Upper lobe of right lung (tissue), 1 donor: ENCODE measurements at regions not wholly inside any gene's neighbourhood (a gene's known extent, or its start where the extent isn't known, plus 50 kb on each side); places are given as distances from the start of the nearest gene placed in this dataset.
A peak's percentile ranks its signal among the peaks of the same experiment; 100 is the strongest.

Experiments used
- ATAC-seq: fragments of 200-7000 bp; cut with Tn5 transposase; one replicate; pipeline ENCODE4 v1.9.1; 2020; ENCODE audit warnings: mild to moderate bottlenecking, moderate library complexity
- DNase-seq: peaks from one replicate; pipeline ENCODE4 v3.0.0-alpha.2; 2020
- H3K27ac ChIP-seq: fragments of 200-600 bp; one replicate; pipeline ENCODE4 v1.8.0; 2022
- H3K27me3 ChIP-seq: fragments of 200-600 bp; one replicate; pipeline ENCODE4 v1.8.0; 2022; ENCODE audit warnings: mild to moderate bottlenecking
- H3K36me3 ChIP-seq: fragments of 200-600 bp; one replicate; pipeline ENCODE4 v1.8.0; 2022
- H3K4me1 ChIP-seq: fragments of 200-600 bp; one replicate; pipeline ENCODE4 v1.8.0; 2022
- H3K4me3 ChIP-seq: fragments of 200-600 bp; one replicate; pipeline ENCODE4 v1.8.0; 2022; ENCODE audit warnings: mild to moderate bottlenecking
- H3K9me3 ChIP-seq: fragments of 200-600 bp; one replicate; pipeline ENCODE4 v1.8.0; 2022
- intact Hi-C: fragments of 100-400 bp; cut with DNase I; formaldehyde crosslinking; loops from one replicate; pipeline ENCODE4 v1.11.0; 2022
- TF ChIP-seq, protein P1 (sequence below): fragments of 200-600 bp; IDR thresholded peaks from one replicate; pipeline ENCODE4 v1.8.0; 2022; ENCODE audit warnings: antibody characterized with exemption
- donor health status: DM: no; HTN: yes; CAD: no; lungs with severe emphysema.

DNA sequence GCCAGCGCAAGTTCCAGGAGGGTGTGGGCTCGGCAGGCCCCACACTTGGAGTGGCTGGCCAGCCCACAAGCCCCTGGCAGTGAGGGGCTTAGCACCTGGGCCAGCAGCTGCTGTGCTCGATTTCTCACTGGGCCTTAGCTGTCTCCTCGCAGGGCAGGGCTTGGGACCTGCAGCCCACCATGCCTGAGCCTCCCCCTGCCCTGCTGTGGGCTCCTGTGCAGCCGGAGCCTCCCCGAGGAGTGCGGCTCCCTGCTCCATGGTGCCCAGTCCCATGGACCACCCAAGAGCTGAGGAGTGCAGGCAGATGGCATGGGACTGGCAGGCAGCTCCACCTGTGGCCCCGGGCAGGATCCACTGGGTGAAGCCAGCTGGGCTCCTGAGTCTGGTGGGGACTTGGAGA lies 139.2 kb upstream of the CXCL13 start:
- Histone ChIP-seq H3K4me3 (no peak overlapping the region), H3K27me3 (no peaks in the 10 kb centered on the region), H3K27ac (no peak overlapping the region), H3K36me3 (no peaks in the 10 kb centered on the region), H3K4me1 (no peaks in the 10 kb centered on the region), H3K9me3 (no peaks in the 10 kb centered on the region)
- no peak for ATAC-seq
- TF ChIP-seq, protein P1, sequence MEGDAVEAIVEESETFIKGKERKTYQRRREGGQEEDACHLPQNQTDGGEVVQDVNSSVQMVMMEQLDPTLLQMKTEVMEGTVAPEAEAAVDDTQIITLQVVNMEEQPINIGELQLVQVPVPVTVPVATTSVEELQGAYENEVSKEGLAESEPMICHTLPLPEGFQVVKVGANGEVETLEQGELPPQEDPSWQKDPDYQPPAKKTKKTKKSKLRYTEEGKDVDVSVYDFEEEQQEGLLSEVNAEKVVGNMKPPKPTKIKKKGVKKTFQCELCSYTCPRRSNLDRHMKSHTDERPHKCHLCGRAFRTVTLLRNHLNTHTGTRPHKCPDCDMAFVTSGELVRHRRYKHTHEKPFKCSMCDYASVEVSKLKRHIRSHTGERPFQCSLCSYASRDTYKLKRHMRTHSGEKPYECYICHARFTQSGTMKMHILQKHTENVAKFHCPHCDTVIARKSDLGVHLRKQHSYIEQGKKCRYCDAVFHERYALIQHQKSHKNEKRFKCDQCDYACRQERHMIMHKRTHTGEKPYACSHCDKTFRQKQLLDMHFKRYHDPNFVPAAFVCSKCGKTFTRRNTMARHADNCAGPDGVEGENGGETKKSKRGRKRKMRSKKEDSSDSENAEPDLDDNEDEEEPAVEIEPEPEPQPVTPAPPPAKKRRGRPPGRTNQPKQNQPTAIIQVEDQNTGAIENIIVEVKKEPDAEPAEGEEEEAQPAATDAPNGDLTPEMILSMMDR, result no peak
- intact Hi-C loops, result no loop called here
- no peak for DNase-seq

DNA sequence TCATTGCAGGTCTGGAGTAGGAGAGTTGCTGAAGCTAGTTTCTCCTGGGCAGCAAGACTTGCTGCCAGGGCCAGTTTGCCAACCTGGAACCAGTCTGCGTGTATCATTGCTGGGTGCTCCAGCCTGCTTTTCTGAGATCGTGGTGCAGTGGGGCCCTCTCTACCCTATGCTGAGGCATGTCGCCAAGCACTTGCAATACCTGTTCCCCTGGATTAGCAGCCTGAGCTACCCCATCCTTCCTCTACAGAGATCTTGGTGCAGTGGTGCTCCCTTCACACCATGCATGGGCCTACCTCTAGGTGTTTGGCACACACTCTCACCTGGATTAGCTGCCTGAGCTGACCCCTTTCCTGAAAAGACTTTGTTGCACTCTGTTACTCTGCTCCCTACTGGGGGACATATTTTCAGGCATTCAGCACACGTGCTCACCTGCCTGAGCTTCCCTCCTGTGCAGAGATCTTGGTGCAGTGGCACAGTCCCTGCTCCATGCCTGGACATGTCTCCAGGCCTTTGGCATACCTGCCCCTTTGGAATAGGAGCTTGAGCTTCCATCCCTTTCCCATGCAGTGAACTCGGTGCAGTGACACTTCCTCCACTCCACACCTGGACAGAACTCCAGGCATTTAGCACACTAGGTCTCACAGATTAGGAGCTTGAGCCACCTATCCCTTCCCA lies 133.7 kb upstream of the CXCL13 start:
- ATAC-seq, result peak; percentile 19
- no peaks in the 10 kb centered on the region for H3K27me3 ChIP-seq
- no peaks in the 10 kb centered on the region for H3K9me3 ChIP-seq
- H3K36me3 ChIP-seq, result no peaks in the 10 kb centered on the region
- H3K4me1 ChIP-seq, result no peaks in the 10 kb centered on the region
- no peak overlapping the region for H3K4me3 ChIP-seq
- TF ChIP-seq, protein P1, result no peak
- no peak overlapping the region for H3K27ac ChIP-seq
- DNase-seq, result no peak
- intact Hi-C loops, result no loop called here

DNA sequence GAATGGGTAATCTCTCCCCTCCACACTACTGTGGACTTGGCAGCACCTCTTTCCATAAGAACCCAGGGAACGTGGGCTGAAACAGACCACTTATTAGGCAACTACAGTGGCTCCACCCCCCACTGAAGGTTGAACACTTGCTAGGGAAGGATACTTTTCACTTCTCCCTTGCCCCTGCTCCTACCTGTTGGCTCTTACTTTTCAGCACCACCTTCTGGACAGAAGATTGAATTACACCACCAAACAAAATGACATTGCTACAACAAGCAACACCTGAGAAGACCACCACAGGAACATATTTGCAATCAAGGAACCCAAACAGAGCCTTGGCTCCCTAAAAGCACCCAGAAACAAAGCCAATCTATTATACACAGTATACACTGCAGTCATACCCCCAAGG lies 132.1 kb upstream of the CXCL13 start:
- DNase-seq (no peak), ATAC-seq (peak; percentile 24)

DNA sequence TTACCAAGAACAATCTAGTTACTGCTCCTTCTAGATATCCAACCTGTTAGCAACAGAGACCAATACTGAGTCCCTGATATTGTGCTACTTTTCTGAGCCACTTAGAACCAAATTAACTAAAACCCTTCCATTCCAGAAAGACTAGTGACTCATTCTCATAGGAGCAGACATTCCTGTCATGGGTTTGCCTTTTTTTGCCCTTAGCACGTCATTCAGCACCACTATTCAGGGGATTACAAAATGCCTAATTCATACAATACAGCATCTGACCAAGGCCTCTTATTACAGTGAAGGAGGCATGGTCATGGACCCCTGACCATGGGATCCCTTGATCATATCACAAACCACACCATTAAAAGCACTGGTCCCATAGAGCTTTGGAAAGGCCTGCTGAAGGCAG lies 123.8 kb upstream of the CXCL13 start:
- ATAC-seq, result no peak

More for the DNA sequence above, 132.1 kb upstream of the CXCL13 start:
- Histone ChIP-seq H3K27me3 (no peaks in the 10 kb centered on the region), H3K4me1 (no peaks in the 10 kb centered on the region), H3K9me3 (no peaks in the 10 kb centered on the region), H3K27ac (no peak overlapping the region), H3K4me3 (no peak overlapping the region), H3K36me3 (no peaks in the 10 kb centered on the region)
- intact Hi-C loops, result no loop called here
- TF ChIP-seq, protein P1, result peak; percentile 35

DNA sequence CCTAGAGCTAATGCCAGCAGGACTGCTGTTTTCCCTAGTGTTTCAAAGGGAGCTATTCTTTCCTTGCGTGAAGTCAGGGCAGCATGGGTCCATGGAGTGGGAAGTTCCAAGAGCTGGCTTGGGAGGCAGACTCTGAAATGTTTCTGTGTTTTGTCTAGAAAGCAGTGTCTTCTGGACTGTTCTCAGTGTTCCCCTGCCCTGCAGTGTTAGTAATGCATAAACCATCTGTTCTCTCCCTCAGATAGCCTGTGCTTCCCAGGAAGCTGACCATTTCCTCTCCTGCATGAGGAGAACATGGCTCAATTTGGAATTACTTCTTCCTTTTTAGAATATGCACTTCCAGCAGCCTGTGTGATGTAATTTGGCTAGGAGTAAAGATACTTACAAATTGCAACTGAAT lies 116.7 kb upstream of the CXCL13 start:
- Histone ChIP-seq H3K27ac (no peak overlapping the region), H3K9me3 (no peaks in the 10 kb centered on the region), H3K36me3 (no peaks in the 10 kb centered on the region), H3K27me3 (no peaks in the 10 kb centered on the region), H3K4me3 (no peak overlapping the region), H3K4me1 (no peaks in the 10 kb centered on the region)
- DNase-seq (no peak), ATAC-seq (no peak)
- TF ChIP-seq, protein P1, result no peak
- intact Hi-C loops, result no loop called here

More for the DNA sequence above, 123.8 kb upstream of the CXCL13 start:
- no peak for DNase-seq
- H3K4me3 ChIP-seq, result no peak overlapping the region
- H3K9me3 ChIP-seq, result no peaks in the 10 kb centered on the region
- H3K4me1 ChIP-seq, result no peaks in the 10 kb centered on the region
- TF ChIP-seq, protein P1, result no peak
- no peaks in the 10 kb centered on the region for H3K36me3 ChIP-seq
- intact Hi-C loops, result no loop called here
- no peaks in the 10 kb centered on the region for H3K27me3 ChIP-seq
- no peak overlapping the region for H3K27ac ChIP-seq
